Kidney capillary endothelial cell (primary cell): ENCODE measurements at regions not wholly inside any gene's neighbourhood (a gene's known extent, or its start where the extent isn't known, plus 50 kb on each side); places are given as distances from the start of the nearest gene placed in this dataset.

Experiments
- DNase-seq: peaks from one replicate; pipeline ENCODE4 v3.0.0-alpha.2; 2018; ENCODE audit warnings: low spot score

DNA sequence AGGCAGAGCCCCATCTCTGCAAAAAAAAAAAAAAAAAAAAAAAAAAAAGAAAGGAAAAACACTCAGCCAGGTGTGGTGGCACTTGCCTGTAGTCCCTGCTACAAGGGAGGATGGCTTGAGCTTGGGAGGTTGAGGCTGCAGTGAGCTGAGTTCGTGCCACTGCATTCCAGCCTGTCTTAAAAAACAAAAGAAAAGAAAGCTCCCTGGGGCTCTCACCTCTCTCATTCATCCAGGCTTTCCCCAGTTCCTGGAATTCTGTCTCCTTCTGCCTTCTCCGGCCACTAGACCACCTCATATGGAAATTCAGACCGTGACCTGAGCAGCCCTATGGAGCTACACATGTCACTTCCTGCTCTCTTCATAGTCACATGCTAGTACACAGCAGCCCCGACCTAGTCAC lies 101.1 kb upstream of the TAB2 start:
- no peak for DNase-seq

GRCh38 chr6:149217466-149217888 lies 100.0 kb upstream of the TAB2 start:
- DNase-seq = no peak

DNA sequence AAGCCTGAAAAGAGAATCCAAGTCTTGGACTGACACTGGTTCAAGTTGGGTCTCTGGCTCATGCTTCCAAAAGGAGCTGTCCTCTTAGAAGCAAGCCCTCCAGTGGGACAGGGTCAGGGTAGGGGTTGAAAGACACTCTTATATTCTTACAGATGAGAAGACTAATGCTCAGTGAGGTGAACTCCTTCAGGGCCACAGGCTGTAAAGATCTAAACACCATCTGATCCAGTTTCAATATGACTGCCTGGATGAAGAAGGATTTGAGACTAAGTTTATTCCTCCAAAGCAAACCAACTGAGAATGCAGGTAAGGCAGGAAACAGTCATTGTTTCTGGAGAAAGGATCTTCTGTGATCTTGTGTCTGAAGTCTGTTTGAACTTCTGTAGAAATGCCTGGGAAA lies 99.0 kb upstream of the TAB2 start:
- no peak for DNase-seq

DNA sequence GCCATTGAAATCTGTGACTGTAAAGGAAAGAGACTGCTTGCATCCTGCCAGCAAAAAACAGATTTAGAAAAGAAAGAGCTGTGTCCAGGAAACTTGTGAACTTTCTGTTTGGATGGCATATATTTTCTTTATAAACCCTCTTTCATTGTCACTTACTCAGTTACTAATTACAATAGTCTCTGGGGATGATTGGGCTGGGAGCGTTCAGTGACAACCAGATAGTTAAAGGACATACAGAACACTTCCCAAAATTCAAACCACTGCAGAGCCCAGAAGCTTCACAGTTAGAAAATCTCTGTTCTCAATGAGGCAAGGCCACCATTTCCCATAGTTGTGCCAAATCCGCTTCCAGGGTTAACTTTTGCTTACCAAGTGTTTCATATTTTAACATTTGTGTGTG lies 98.6 kb upstream of the TAB2 start:
- DNase-seq = no peak

- DNase-seq = no peak
Measured at GRCh38 chr6:149220882-149221773, 96.4 kb upstream of the TAB2 start.

DNA sequence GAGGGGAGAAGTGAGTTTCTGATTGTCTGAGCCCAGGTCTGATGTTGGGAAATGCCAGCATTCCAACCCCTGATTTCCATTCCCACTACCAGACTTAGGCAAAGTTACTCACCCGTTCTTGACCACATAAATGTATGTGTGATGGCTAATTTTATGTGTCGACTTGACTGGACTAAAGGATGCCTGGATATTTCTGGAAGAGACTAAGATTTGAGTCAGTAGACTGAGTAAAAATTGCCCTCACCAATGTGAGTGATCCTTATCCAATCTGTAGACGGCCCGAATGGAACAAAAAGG lies 95.8 kb upstream of the TAB2 start:
- no peak for DNase-seq

DNA sequence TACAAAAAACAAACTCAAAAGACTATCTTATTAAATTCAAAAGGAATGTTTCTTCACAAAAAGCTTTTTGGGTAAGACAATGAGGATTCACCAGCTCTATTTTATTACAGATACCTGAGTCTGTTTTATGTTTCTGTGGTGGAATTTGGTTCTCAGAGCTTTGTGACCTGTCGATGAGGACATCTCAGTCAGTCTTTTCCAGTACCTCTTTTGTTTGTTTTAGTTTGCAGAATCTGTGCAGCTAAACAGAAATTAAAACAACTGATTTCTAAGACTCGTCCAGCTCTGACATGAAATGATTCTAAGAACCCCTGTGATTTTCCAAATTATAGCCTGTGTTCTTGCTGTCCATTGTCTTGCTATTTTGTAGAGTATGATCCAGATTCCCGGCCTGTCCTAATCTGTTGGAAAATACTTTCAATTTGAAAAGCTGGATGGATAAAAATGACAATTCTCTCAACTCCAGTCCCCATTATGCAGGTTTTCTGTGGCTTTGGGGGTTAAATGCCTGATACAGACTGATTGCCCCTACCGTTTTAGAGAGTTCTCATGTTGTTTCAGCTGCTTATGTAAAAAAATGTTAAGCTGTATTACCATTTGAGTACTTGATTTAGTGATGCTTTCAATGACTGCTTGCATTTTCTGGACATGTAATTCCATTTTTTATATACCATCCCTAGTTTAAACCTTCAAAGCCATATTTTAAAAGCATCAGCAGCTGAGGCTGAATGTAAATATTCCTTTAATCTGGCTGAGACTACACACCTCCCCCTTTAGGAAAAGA lies 94.2 kb upstream of the TAB2 start:
- DNase-seq = no peak

DNA sequence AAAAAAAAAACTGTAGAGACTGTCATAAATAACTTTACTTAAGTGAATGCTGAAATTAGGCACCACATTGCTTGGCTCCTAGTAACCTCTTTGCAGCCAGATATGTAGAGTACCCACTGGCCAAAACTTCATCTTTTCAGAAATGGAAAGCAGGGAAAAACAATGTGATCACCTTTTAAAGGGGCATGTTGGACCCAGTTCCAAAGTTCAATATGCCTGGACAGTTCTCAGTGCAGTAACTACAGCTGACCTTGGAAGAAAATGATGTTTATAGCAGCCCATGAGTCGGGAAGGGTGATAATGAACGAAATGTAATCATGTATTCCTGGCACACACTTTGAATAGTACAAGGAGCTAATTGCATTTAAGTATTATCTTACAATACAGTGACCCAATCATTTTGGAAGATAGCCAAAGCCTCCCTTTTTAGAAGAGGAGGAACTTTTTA lies 93.6 kb upstream of the TAB2 start:
- no peak for DNase-seq

DNA sequence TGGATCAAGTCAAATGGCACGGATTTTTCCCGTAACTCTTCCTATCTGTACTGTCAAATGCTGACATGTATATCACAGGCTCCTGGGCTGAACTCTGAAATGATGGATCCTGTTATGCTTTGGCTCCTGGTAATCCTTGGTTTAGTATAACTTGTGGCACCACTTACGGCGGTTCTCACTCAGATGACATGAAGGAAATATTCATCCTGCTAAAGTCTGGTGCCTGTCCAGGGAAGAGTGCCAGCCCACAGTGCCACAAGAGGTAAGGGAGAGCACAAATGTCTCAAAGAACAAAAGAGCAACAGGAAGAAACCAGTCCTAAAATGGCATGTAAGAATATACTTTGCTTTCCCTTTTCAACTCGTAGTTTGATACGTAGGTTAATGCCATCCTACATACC lies 93.1 kb upstream of the TAB2 start:
- DNase-seq = no peak

DNA sequence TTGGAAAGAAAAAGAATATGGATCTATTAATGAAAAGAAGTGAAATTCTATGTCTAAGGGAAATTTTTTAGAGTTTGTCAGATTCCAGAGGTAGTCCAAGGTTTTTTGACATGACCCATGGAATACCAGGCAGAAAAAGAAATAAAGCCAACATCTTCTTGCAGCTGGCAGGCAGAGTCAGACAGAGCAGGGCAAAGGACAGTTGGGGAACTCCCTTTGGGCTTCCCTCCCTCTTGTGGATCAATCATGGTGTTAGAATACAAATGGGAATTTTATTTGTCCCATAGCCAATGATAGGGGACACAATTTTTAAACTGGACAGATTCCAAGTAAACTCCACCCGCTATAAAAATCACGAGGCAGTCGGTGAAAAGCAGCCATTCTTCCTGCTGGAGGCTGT lies 92.1 kb upstream of the TAB2 start:
- DNase-seq = no peak

DNA sequence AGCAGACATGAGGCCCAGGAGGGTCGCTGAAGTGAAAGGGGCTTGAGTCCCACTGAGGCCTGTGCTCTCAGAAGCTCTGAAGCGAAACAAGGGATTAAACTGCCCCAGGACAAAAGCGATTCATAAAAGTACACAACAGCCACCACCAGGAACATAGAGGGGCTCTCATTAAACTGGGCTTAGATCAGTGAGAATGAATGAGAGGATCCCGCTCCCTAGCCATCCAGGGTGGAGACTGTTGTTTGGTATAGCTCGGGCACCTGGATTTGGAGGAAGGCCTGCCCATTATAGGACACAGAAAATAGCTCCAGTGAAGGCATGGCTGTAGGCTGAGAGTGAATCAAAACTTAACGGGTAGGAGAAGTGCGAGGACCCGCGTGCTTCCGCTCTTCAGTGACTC lies 91.6 kb upstream of the TAB2 start:
- no peak for DNase-seq

DNA sequence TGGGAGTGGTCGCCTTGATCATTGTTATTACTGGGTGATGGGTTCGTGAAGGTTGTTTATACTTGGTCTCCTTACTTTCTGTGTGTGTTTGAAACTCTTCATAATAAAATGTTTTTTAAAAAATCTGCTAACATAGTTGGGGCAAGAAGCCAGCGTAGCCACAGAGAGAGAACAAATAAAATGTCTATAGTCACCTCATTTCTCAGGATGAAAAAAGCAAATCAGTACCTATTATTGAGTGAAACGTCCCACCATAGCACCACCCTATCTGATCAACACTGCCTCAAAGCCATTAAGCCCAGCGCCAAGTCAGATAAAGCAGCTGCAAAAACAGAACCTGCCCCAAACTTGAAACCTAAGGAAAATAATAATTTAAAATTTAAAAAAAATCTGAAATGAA lies 89.7 kb upstream of the TAB2 start:
- DNase-seq = no peak

- DNase-seq = no peak
Measured at GRCh38 chr6:149228311-149228955, 89.1 kb upstream of the TAB2 start.

DNA sequence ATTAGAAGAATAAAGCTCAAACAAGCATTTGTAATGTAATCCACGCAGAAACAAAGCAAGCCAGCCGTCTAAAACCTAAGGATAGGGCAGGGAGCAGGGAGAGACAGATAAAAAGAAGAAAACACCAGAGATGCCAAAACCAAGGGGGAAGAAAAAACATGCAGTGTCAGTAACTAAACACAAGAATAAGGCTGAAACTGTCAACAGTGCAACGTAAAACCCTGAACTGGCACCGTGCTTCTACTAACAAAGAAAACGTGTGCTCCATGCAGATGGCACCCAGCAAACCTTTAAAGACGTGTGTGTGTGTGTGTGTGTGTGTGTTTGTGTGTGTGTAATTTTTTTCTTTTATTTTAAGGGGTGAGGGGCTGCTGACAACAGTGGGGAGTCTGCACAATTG lies 88.4 kb upstream of the TAB2 start:
- DNase-seq = no peak

DNA sequence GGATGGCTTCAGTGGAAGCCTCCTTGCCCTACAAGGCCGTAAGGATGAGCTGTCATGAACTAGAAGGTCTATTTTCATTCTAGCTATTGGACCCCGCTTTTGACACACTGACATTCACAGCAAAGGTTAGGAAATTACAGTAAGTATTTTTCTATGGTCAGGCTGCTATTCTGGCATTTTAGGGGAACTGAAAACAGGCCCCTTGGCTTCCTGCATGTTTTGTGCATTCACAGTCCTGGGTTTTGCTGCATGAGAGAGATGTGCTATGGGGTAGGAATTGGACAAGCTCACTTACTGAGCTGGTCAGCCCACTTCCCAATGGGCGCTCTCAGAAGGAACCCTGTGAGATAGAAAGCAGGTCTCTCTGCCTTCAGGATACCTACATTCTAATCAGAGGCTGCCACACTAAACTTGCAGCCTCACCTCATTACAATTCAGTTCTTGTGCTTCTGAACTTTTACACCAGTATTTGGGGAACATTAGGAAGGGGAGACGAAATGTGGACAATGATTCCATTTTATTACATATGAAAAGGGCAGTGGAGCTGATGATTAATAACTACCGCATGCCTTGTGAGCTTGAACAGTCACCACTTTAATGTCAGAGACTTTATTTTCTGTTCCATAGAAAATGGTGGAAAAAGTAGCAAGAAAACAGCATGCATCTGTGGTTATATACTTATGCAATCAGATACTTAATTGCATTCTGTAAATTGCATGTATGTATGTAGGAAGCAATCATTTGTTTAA lies 86.6 kb upstream of the TAB2 start:
- no peak for DNase-seq

GRCh38 chr6:149231778-149232177 lies 85.7 kb upstream of the TAB2 start:
- DNase-seq = no peak

DNA sequence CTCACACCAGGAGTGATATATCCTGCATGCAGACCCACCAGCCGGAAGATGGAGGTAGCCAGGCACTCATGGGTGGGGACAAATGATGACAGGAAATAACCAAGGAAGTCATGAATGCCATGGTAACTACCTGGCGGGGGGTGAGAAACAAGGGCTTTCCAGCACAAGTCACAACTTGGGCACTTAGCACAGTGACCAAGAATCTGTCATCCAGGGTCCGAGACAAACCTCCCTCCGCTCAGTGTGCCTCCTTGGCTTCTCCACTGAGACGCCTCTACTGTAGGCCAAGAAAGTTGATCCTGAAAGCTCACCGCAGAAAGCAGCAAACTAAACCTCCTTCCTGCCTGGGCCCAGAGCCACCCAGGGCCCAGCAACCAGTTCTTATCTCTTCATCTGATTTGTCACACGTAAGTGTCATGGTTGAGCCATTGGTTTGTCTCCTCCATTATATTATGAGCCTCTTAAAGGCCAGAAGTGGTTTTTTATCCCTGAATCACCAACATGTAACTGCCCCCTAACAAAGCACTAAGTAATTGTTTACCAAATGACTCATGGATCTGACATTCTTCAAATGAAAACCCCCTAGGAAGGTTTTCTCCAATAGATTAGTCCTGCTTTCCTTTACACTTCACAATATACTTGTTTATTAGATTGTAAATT lies 84.3 kb upstream of the TAB2 start:
- peak; percentile 98 for DNase-seq

DNA sequence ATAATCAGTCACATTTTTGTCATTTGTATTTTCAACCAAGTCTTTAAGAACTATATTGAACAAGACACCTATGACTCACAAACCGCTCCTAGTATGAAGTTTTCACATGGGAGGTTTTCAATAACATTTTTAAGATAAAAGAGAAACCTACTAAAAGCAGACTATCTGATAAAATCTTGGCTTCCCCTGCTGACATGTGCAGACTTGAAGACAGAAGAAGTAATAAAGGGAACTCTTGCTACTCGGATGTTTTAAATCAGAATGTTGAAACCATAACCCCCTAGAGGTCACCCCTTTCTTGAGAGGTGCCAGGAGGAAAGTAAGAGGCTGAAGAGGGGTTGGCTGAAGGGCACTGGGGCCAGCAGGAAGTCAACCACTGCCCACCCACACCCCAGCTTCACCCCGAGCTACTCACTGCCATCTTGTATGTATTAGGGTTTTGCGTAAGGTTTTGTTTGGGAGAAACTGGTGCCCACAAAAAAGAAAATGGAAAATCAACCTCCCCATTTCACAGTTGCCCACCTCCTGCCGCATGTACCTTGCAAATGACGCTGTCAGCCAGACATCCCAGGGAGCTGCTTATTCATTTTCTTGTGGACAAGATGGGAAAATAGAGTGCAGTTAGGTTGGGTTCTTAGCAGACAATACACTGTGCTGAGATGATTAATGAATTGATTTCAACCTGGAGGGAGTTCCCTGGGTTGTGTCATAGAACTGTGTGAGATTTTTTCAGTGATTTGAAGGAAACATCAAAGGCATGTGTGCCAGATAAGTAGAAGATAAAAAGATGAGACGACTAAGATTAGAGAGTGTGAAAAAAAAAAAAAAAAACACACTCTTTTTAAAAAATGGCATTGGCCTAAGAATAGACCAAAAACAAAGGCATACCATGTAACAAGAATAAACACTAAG lies 83.2 kb upstream of the TAB2 start:
- peak; percentile 4 for DNase-seq

- peak; percentile 62 for DNase-seq
Measured at GRCh38 chr6:149235130-149235561, 82.4 kb upstream of the TAB2 start.

DNA sequence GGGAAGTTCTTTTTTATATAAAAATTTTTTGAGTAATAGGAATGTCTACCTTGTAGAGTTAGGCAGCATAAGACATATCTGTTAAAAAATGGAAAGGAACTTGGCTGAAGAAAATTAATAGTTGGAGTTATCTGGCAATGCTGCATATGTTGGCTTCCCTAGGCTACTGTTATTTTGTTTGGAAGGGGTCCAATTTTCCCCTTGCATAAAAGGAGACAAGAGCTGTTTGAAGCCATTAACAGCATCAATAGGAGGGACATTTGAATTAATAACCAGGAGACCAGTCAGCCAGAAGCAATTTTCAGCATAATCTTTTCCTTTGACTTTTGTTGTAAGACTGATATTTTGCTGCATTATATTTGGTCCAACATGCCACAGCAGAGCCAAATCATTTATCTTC lies 80.9 kb upstream of the TAB2 start:
- no peak for DNase-seq

- DNase-seq = no peak
Measured at GRCh38 chr6:149237464-149237863, 80.0 kb upstream of the TAB2 start.
